ENCODE measurements at regions not wholly inside any gene's neighbourhood (a gene's known extent, or its start where the extent isn't known, plus 50 kb on each side); places are given as distances from the start of the nearest gene placed in this dataset.

DNA sequence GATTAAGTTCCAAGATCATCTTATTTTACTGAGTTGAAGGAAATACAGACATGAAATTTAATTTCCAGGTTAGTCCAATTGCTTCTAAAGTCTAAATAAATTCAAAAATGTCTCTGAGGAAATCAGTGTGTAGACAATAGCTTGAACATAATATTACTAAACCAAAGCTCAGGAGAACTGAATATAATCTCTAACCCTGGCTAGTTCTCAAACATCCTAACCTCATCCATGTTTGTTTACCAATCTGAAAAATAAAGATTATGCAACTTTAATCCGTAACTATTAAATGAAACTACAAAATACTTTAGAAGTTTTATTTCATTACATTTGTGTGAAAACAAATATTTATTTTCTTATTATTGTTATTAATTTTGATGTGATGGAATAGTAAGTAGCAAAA is 387.2 kb downstream of the TBC1D32 start:
- no peak for DNase-seq (ENCODE audit: low spot score)
- ChIA-PET CTCF (ENCODE audit: unreplicated experiment) (no interaction called here), POLR2A (no interaction called here)
- Histone ChIP-seq H3K79me2 (ENCODE audit: insufficient read depth, low read depth, low read length) (no peaks in the 10 kb centered on the region), H3K9me3 (ENCODE audit: low read length) (no peaks in the 10 kb centered on the region), H3K4me2 (ENCODE audit: low read length) (no peak overlapping the region), H3K9me2 (ENCODE audit: insufficient read depth, low read length) (no peaks in the 10 kb centered on the region), H3K36me3 (ENCODE audit: insufficient read depth, low read length) (no peaks in the 10 kb centered on the region), H2AFZ (ENCODE audit: low read length) (no peak overlapping the region), H3K4me1 (ENCODE audit: insufficient read depth, low read length, poor library complexity, severe bottlenecking) (no peaks in the 10 kb centered on the region), H3K27ac (ENCODE audit: low read depth, low read length, poor library complexity, severe bottlenecking) (no peak overlapping the region), H4K20me1 (ENCODE audit: insufficient read depth, low read length) (no peaks in the 10 kb centered on the region), H3K4me3 (ENCODE audit: low read depth, low read length, poor library complexity, severe bottlenecking) (no peak overlapping the region)
- no TSS peak for BruUV-seq (replicated peaks)
- intact Hi-C loops (cut with micrococcal nuclease; ENCODE audit: unreplicated experiment), result no loop called here
- TF ChIP-seq CTCF (conservative IDR thresholded peaks at IDR 0.05; ENCODE audit: low read length), result no peak
- TF ChIP-seq EZH2phosphoT487 (IDR thresholded peaks at IDR 0.05; ENCODE audit: borderline replicate concordance, low read depth, low read length), result no peak

DNA sequence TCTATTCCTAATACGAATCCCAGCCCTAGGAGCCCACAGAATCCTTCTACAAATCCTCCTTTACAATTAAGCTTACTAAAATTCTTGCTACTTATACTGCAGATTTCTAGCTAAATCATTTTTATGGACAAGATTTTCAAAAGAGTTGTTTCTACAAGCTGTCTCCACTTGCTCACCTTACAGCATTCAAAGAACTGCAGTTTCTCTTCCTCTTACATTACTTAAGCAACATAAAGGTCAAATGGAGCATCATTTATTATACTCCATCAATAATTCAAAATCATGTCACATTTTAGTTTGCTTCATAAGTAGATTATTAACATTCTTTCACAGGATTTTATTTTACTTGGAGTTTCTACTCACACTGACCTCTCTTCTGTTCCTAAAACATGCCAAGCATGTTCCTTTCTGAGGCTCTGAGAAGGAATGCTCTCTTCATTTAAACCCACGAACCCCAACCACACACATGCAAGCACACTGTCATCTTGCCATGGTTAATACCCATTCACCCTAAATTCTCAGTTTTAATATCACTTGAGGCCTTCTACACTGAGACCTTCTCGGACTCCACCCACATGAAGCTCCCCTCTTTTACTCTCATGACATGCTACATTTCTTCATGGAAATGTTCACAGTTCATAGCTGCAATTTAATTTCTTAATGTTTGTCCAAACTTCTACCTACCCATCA is 388.2 kb downstream of the TBC1D32 start:
- Histone ChIP-seq H3K4me1 (ENCODE audit: insufficient read depth, low read length, poor library complexity, severe bottlenecking) (no peaks in the 10 kb centered on the region), H4K20me1 (ENCODE audit: insufficient read depth, low read length) (no peaks in the 10 kb centered on the region), H3K79me2 (ENCODE audit: insufficient read depth, low read depth, low read length) (no peaks in the 10 kb centered on the region), H2AFZ (ENCODE audit: low read length) (no peak overlapping the region), H3K4me3 (ENCODE audit: low read depth, low read length, poor library complexity, severe bottlenecking) (no peak overlapping the region), H3K9me2 (ENCODE audit: insufficient read depth, low read length) (no peaks in the 10 kb centered on the region), H3K4me2 (ENCODE audit: low read length) (no peak overlapping the region), H3K36me3 (ENCODE audit: insufficient read depth, low read length) (no peaks in the 10 kb centered on the region), H3K27ac (ENCODE audit: low read depth, low read length, poor library complexity, severe bottlenecking) (no peak overlapping the region), H3K9me3 (ENCODE audit: low read length) (no peaks in the 10 kb centered on the region)
- no peak for DNase-seq (ENCODE audit: low spot score)
- intact Hi-C loops (cut with micrococcal nuclease; ENCODE audit: unreplicated experiment), result no loop called here
- BruUV-seq (replicated peaks), result no TSS peak
- CTCF ChIA-PET (ENCODE audit: unreplicated experiment), result no interaction called here
- TF ChIP-seq CTCF (conservative IDR thresholded peaks at IDR 0.05; ENCODE audit: low read length), result no peak
- no peak for TF ChIP-seq EZH2phosphoT487 (IDR thresholded peaks at IDR 0.05; ENCODE audit: borderline replicate concordance, low read depth, low read length)
- POLR2A ChIA-PET, result no interaction called here

- Histone ChIP-seq H4K20me1 (ENCODE audit: insufficient read depth, low read length) (no peaks in the 10 kb centered on the region), H3K4me3 (ENCODE audit: low read depth, low read length, poor library complexity, severe bottlenecking) (no peak overlapping the region), H3K4me2 (ENCODE audit: low read length) (no peak overlapping the region), H3K36me3 (ENCODE audit: insufficient read depth, low read length) (no peaks in the 10 kb centered on the region), H3K4me1 (ENCODE audit: insufficient read depth, low read length, poor library complexity, severe bottlenecking) (peaks cover 3% of the 10 kb centered on the region), H3K9me3 (ENCODE audit: low read length) (no peaks in the 10 kb centered on the region), H3K27ac (ENCODE audit: low read depth, low read length, poor library complexity, severe bottlenecking) (no peak overlapping the region), H3K79me2 (ENCODE audit: insufficient read depth, low read depth, low read length) (no peaks in the 10 kb centered on the region), H2AFZ (ENCODE audit: low read length) (no peak overlapping the region), H3K9me2 (ENCODE audit: insufficient read depth, low read length) (no peaks in the 10 kb centered on the region)
- no peak for TF ChIP-seq EZH2phosphoT487 (IDR thresholded peaks at IDR 0.05; ENCODE audit: borderline replicate concordance, low read depth, low read length)
- no peak for TF ChIP-seq CTCF (conservative IDR thresholded peaks at IDR 0.05; ENCODE audit: low read length)
- intact Hi-C loops (cut with micrococcal nuclease; ENCODE audit: unreplicated experiment), result no loop called here
- POLR2A ChIA-PET, result interaction anchor here (0.6 kb wide), 1 partner anchor 128 kb away, joined by 3 read pairs; no protein-coding TSS in a partner anchor
- DNase-seq (ENCODE audit: low spot score), result peak; percentile 6
- BruUV-seq (replicated peaks), result no TSS peak
- CTCF ChIA-PET (ENCODE audit: unreplicated experiment), result no interaction called here
Measured at GRCh38 chr6:120938876-120939472, 395.3 kb downstream of the TBC1D32 start.
